ENCODE measurements at regions not wholly inside any gene's neighbourhood (a gene's known extent, or its start where the extent isn't known, plus 50 kb on each side); places are given as distances from the start of the nearest gene placed in this dataset.

- no peak for DNase-seq
Measured at GRCh38 chr4:136920092-136920881, 612.0 kb downstream of the PCDH18 start.

DNA sequence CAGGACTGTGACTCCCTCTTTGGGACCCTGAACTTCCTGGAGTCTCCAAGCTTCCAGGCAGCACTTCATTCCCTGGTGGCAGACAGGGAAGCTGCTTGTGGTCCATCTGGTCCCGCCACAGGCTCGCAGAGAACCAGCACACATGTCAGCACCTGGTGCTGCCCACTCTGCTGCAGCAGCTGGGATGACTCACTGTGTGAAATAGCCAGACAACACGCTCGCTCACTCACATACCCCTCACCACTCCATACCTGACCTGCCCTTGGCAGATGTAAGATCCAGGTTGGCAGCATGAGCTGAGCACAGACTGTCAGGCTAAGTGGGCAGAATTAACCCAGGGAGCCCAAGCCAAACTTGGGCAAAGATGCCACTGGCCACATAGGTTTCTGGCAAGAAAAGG is 613.5 kb downstream of the PCDH18 start:
- DNase-seq, result no peak

DNA sequence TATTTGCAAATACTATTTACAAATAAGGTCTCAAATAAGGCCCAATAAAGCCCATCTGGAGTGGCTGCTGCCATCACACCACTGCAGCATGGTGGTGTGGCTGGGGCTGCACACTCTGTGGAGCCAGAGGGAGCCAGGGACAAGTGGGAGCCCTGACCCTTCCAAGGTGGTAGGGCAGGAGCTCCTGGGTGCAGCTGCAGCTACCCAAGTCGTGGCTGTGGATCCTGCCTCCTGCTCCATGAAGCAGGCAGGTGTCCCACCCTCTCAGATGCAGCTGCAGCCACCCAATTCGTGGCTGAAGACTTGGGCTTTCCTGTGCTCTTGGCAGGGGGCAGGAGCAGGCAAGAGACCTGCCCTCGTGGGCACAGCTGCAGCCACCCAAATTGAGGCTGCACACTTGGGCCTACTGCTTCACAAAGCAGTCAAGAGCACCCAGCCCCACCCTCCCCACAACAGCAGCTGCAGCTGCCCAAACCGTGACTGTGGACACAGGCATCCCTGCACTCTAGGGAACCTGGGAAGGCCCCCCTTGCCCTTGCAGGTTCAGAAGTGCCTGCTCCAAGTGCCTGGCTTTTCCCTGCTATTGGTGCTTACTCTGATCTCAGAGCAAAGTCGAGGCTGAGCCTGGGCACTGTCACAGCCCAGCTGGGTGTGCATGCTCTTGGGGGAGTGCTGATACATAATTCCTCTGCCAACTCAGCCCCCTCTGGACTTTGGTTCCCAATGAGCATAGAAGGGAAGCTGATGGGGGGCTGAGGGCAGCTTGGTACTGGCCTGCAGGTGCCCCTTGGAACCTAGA is 614.8 kb downstream of the PCDH18 start:
- no peak for DNase-seq

DNA sequence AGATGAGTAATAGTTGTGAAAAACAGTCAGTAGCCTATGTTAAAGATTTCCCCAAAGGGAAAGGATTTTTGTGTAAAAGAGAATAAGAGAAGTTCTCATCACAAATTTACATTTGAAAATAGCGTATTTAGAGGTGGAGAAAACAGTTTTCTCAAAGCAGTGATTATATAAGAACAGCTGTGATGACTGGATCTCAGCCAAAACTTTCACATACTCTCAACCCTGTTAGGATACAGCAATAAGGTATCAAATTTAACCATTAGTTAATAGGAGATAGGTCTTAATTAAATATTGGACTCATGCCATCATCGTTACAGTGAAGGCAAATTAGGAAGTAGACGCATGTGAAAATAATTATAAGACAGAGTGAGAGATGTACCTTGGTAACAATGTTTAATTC is 622.7 kb downstream of the PCDH18 start:
- no peak for DNase-seq

DNA sequence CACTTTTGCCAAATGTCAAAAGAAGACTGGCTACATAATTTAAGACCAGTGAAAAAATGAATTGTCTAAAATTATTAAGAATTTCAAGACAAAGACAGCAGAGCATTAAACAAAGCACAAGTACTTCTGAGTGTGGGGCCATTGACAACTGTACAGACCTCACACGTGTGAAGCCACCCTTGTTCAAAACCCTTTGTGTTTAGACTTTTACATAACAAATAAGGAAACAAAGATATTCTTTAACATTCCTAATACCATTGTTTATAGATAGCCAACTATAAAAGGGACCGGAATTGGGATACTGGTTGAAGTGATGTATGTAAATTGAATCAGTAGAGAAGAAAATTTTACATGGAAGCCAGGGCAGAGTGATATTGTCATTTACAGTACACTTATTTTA is 624.2 kb downstream of the PCDH18 start:
- DNase-seq, result no peak

- no peak for DNase-seq
Measured at GRCh38 chr4:136900696-136901095, 631.6 kb downstream of the PCDH18 start.

DNA sequence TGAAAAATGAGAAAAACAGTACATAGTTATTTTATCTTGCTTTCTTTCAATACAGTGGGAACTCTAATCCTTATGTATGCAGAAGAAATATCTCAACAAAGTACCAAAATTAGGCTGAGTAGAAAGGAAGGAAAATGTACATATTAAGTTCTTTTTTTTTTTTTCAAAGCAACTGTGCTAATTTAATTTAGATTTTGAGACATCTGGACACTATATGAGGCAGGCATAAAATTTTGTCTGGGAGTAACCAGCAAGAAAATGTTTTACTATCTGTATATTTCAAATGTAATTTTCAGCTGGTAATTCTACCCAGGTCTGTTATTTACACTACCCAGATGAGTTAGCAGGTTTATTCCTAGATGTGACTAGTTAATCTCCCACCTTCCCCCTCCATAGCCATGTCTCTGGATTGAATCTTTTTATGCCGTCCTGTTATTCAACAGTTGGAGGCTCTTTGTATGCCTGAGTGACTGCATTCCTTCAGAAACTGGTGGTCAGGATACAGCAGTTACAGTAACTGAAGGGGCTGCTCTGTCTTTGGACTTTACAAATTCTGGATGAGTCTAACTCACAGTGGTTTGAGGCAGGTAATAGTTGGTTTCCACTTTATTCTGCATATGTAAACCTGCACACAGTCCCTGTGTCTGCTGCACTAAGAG is 633.6 kb downstream of the PCDH18 start:
- DNase-seq, result no peak

DNA sequence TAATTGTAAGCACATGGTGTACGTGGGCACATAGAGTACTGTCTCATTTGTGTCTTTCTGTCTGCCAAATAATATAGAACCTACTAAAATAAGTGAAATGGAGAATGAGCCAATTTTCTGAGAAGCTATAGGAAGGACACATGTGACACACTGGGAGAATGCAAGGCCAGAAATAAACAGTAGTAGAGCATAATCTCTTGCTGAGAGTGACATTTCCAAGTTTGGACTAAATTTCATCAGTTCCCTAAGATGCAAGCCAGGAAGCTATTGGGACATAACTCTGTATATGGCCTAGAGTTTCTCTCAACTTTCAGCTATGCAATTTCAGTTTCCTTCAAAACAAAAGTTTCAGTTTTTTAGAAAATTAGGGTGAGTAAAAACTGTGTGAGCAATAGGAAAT is 638.7 kb downstream of the PCDH18 start:
- DNase-seq, result no peak

- DNase-seq, result no peak
Measured at GRCh38 chr4:136881666-136882065, 650.6 kb downstream of the PCDH18 start.

DNA sequence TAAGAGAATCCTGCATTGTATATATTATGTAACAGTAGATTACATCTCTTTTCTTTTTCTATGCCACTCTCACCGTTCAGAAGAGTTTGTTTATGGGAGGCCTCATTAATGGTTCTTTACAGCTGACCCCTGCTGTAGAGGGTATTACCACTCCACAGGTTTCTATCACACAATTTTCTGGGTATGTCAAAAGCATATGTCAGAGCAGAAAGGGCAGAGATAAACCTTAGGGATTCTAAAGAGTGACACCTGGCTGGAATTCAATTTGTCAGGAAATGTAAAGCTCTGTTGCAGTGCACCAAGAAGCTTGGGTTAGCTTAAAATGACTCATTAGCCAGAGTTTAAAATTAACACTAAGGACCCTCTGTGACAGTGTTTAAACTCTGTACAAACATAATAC is 658.7 kb downstream of the PCDH18 start:
- no peak for DNase-seq

DNA sequence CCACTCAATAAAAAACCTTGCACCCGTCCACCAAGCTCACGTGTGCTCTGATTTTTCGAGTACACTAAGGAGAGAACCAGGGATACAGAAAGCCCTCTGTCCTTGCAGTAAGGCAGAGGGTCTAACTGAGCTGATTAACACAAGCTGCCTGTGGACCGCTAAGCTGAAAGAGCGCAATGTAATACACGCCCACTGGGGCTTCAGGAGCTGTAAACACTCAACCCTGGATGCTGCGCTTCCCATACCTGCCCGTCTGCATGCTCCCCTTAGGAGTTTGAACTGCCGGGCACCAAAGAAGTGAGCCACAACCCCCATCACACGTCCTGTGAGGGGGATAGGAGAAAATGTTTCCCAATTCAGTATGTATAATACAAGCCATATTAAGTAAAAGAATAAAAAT is 664.8 kb downstream of the PCDH18 start:
- DNase-seq, result no peak

DNA sequence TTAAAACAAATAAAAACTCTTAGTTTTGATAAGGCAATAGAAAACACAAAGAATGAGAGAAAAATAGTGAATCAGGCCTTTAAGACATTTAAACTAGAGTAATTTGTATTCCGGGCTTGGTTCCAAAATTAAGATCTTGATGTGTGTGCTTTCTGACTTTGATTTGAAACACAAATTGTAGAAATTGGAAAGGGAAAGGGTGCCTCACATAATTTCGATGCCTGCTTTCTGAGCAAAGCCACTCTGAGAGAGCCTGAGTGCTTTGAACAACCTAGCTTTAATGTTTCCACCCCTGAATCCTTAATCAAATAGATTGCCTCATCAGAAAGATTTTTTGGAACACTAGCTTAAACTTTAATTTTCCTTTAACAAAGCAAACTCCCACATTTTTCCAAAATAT is 666.8 kb downstream of the PCDH18 start:
- DNase-seq, result no peak

GRCh38 chr4:136864604-136865185 is 667.6 kb downstream of the PCDH18 start:
- peak; percentile 46 for DNase-seq

DNA sequence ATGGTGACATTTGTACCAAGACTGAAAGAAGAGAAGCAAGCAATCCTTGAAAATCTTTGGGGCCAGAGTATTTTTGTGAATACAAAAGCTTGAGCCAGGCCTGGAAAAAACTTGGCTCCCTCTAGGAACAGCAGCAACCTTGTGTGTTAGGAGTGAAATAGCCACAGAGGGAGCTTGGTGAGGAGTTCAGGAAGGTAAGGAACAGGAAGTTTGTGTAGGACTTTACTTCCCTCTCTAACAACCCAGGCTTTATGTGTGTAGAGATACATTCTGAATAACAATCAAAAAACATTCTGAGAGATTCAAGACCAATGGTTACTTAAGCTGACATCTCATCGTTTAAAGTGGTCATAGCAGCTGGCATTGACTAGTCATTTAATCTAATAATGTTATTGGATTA is 668.5 kb downstream of the PCDH18 start:
- no peak for DNase-seq

DNA sequence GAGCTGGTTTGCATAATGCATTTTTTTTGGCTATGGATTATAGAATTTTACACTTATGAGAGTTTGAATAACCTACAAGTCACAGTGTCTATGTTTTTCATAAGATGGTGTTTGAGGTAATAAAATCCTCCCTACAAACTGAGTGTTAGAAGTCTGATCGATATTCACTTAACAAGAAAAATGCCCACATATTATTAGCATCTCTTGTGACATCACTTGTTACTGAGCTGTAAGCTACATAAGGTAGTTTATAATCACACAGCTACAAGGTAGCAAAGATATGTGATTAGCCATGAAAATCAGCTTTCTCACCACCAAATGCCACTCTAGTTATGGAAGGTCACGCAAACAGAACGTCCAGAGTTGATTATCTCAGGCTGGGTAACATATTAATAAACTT is 669.6 kb downstream of the PCDH18 start:
- DNase-seq, result no peak

- DNase-seq, result no peak
Measured at GRCh38 chr4:136861091-136861490, 671.2 kb downstream of the PCDH18 start.

- no peak for DNase-seq
Measured at GRCh38 chr4:136858903-136859302, 673.4 kb downstream of the PCDH18 start.

- DNase-seq, result no peak
Measured at GRCh38 chr4:136855886-136856285, 676.4 kb downstream of the PCDH18 start.

DNA sequence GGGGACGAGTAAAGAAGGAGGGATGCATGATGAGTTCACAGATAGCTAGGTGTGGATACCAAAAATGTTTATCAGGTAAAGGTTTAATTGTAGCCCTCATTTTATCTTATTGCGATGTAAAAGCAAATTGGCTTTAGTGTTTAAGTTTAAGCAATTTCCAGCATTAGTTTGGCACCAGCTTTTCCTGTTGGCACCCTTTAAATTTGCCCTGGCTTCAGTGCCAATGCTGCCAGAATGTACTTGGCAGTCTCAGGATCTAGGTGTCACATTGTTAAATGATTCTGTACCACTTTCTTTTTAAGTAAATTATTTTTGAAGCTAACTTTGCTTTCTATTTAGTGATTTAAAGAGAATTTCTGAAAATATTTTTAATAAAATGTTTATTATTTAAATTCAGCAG is 681.8 kb downstream of the PCDH18 start:
- DNase-seq, result no peak

GRCh38 chr4:136847881-136848621 is 684.2 kb downstream of the PCDH18 start:
- no peak for DNase-seq

DNA sequence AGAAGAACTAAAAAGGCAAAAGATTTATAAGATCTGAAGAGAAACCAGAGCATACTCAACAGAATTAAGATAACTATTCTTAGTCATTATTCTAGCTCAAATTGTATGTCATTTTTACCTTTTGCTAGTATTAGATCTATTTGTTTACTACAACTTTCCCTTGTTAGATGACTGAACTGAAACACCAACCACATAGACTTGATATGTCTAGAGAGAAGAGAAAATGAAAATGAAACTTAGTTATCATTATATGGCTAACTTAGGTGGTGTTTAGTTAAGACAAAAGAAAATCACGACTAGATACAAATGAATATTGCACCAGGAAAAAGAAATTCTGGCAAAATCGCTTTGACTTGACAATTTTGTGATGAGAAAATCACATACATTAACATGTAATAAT is 690.8 kb downstream of the PCDH18 start:
- no peak for DNase-seq

DNA sequence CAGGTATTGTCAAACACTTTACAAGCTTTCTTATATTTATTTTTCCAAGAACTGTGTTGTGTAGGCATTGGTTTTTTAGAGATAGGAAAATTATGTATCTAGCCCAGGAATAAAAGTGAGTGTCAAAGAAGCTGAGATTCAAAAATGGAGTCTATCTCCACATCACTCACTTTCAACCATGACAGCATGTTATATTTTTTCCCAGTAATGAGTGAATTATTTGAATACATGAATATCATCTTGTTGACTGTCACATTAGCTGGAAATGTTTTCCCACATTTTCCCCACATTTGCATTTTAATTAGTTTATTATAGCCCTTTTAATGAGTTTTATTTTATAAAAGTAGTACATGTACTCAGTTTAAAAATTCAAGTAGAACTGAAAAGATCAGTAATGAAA is 693.7 kb downstream of the PCDH18 start:
- DNase-seq, result no peak

- no peak for DNase-seq
Measured at GRCh38 chr4:136831553-136831952, 700.7 kb downstream of the PCDH18 start.

Measured in amniotic stem cell (primary cell).